IMR-90 (cell line): ENCODE measurements at regions not wholly inside any gene's neighbourhood (a gene's known extent, or its start where the extent isn't known, plus 50 kb on each side); places are given as distances from the start of the nearest gene placed in this dataset.

Experiments used
- ATAC-seq: fragments of 200-7000 bp; cut with Tn5 transposase; 2 replicates; pipeline ENCODE4 v1.9.1; 2020; ENCODE audit warnings: low read depth, mild to moderate bottlenecking, moderate library complexity
- BruUV-seq: library from RNA; stranded (reverse); fragments of 400-500 nt; replicated peaks from 2 replicates; lab custom pipeline; 2021; lab: Mats Ljungman, UMichigan
- CTCF ChIA-PET: fragments of 300-600 bp; formaldehyde crosslinking; extraction: SDS; loops from one replicate; lab custom pipeline; 2021; ENCODE audit warnings: antibody characterized with exemption; lab: Yijun Ruan, JAX
- POLR2A ChIA-PET: fragments of 300-600 bp; sonication (Branson Sonifier 250); formaldehyde crosslinking; loops from one replicate; lab custom pipeline; 2022; ENCODE audit warnings: antibody characterized with exemption; ENCODE audit not compliant: unreplicated experiment; lab: Charles Lee
- DNase-seq: peaks from one replicate; pipeline ENCODE4 v3.0.0; 2013
- H2AFZ ChIP-seq: replicated peaks from 2 replicates; pipeline ENCODE3; 2013; ENCODE audit warnings: low read length, mild to moderate bottlenecking; ENCODE audit not compliant: poor library complexity
- H2AK5ac ChIP-seq: 2 replicates; pipeline ENCODE4 v1.6.1; 2013; ENCODE audit warnings: low read depth, low read length, inconsistent platforms
- H2AK9ac ChIP-seq: replicated peaks from 2 replicates; pipeline ENCODE3; 2013; ENCODE audit warnings: mild to moderate bottlenecking, low read depth, low read length, moderate library complexity; ENCODE audit not compliant: poor library complexity
- H2BK120ac ChIP-seq: 2 replicates; pipeline ENCODE4 v1.6.1; 2013; ENCODE audit warnings: low read depth, low read length, inconsistent platforms
- H2BK15ac ChIP-seq: 3 replicates; pipeline ENCODE4 v1.6.1; 2013; ENCODE audit warnings: low read depth, low read length, inconsistent platforms
- H2BK20ac ChIP-seq: 2 replicates; pipeline ENCODE4 v1.6.1; 2013; ENCODE audit warnings: low read depth, mild to moderate bottlenecking, inconsistent platforms, low read length, moderate library complexity
- H2BK5ac ChIP-seq: 2 replicates; pipeline ENCODE4 v1.6.1; 2013; ENCODE audit warnings: mild to moderate bottlenecking, low read depth, low read length, inconsistent platforms; ENCODE audit not compliant: poor library complexity, severe bottlenecking
- H3K14ac ChIP-seq: replicated peaks from 2 replicates; pipeline ENCODE4 v1.6.1; 2013; ENCODE audit warnings: low read depth, low read length, inconsistent platforms
- H3K18ac ChIP-seq: 2 replicates; pipeline ENCODE4 v1.6.1; 2013; ENCODE audit warnings: low read depth, low read length, control low read depth
- H3K23ac ChIP-seq: 2 replicates; pipeline ENCODE4 v1.6.1; 2013; ENCODE audit warnings: low read depth, low read length, inconsistent platforms
- H3K27ac ChIP-seq: 2 replicates; pipeline ENCODE4 v1.5.1; 2013; ENCODE audit warnings: mild to moderate bottlenecking, control low read depth, low read length; ENCODE audit not compliant: insufficient read depth
- H3K27me3 ChIP-seq: 2 replicates; pipeline ENCODE4 v1.6.1; 2013; ENCODE audit warnings: low read length; ENCODE audit not compliant: control insufficient read depth, insufficient read depth
- H3K36me3 ChIP-seq: 2 replicates; pipeline ENCODE4 v1.6.1; 2013; ENCODE audit warnings: low read length, mixed read lengths; ENCODE audit not compliant: control insufficient read depth, insufficient read depth
- H3K4ac ChIP-seq: 2 replicates; pipeline ENCODE4 v1.6.1; 2013; ENCODE audit warnings: low read depth, low read length, inconsistent platforms
- H3K4me1 ChIP-seq: 2 replicates; pipeline ENCODE4 v1.6.1; 2013; ENCODE audit warnings: low read length, mixed read lengths; ENCODE audit not compliant: control insufficient read depth, insufficient read depth
- H3K4me2 ChIP-seq: 2 replicates; pipeline ENCODE4 v1.6.1; 2013; ENCODE audit warnings: low read depth, mild to moderate bottlenecking, control low read depth, low read length, moderate library complexity
- H3K4me3 ChIP-seq: 2 replicates; pipeline ENCODE4 v1.5.1; 2013; ENCODE audit warnings: low read depth, mild to moderate bottlenecking, control low read depth, low read length, moderate library complexity; ENCODE audit not compliant: insufficient read depth
- H3K56ac ChIP-seq: 2 replicates; pipeline ENCODE4 v1.6.1; 2013; ENCODE audit warnings: low read length, inconsistent platforms; ENCODE audit not compliant: insufficient read depth; ENCODE audit errors: extremely low read depth
- H3K79me1 ChIP-seq, 2 experiments: 2 replicates each; pipeline ENCODE4 v1.6.1; 2013; ENCODE audit warnings: low read length in 2 of 2, inconsistent platforms in 1 of 2, low read depth in 1 of 2
- H3K9ac ChIP-seq: 2 replicates; pipeline ENCODE4 v1.6.1; 2013; ENCODE audit warnings: low read depth, low read length, control low read depth
- H3K9me1 ChIP-seq: 2 replicates; pipeline ENCODE4 v1.6.1; 2013; ENCODE audit warnings: low read length, inconsistent platforms; ENCODE audit not compliant: insufficient read depth
- H3K9me3 ChIP-seq: 2 replicates; pipeline ENCODE4 v1.6.1; 2013; ENCODE audit warnings: low read length; ENCODE audit not compliant: control insufficient read depth, insufficient read depth
- H4K20me1 ChIP-seq: 2 replicates; pipeline ENCODE4 v1.6.1; 2013; ENCODE audit warnings: low read length, inconsistent platforms; ENCODE audit not compliant: insufficient read depth
- H4K5ac ChIP-seq: 2 replicates; pipeline ENCODE4 v1.6.1; 2013; ENCODE audit warnings: mild to moderate bottlenecking, low read depth, low read length, control low read depth
- H4K8ac ChIP-seq, 2 experiments: 2 replicates each; pipeline ENCODE4 v1.6.1; 2013; ENCODE audit warnings: low read depth in 2 of 2, low read length in 2 of 2, control low read depth in 1 of 2, inconsistent platforms in 1 of 2
- H4K91ac ChIP-seq: 2 replicates; pipeline ENCODE4 v1.6.1; 2013; ENCODE audit warnings: low read depth, low read length, inconsistent platforms; ENCODE audit not compliant: insufficient read depth
- BHLHE40 ChIP-seq: fragments of 150-350 bp; IDR thresholded peaks from 2 replicates; pipeline ENCODE4 v1.6.1; 2016; ENCODE audit warnings: mild to moderate bottlenecking, low read depth, low read length
- CEBPB ChIP-seq: IDR thresholded peaks from 2 replicates; pipeline ENCODE4 v1.6.1; 2012; ENCODE audit warnings: low read depth, low read length, improper control_type of control experiment
- CHD1 ChIP-seq: IDR thresholded peaks from 2 replicates; pipeline ENCODE4 v1.6.1; 2012; ENCODE audit warnings: low read depth, low read length, improper control_type of control experiment
- CTCF ChIP-seq: conservative IDR thresholded peaks from 2 replicates; pipeline ENCODE4 v1.5.1; 2012; ENCODE audit warnings: mild to moderate bottlenecking, low read depth, low read length, improper control_type of control experiment
- FOS ChIP-seq: fragments of 150-350 bp; IDR thresholded peaks from 2 replicates; pipeline ENCODE4 v1.6.1; 2016; ENCODE audit warnings: low read depth, low read length
- MAFK ChIP-seq: IDR thresholded peaks from 2 replicates; pipeline ENCODE4 v1.6.1; 2012; ENCODE audit warnings: low read depth, low read length, improper control_type of control experiment
- MAZ ChIP-seq: IDR thresholded peaks from 2 replicates; pipeline ENCODE4 v1.6.1; 2012; ENCODE audit warnings: low read depth, mild to moderate bottlenecking, low read length, improper control_type of control experiment, moderate library complexity, borderline replicate concordance
- MXI1 ChIP-seq: IDR thresholded peaks from 2 replicates; pipeline ENCODE4 v1.6.1; 2012; ENCODE audit warnings: low read depth, mild to moderate bottlenecking, low read length, moderate library complexity, borderline replicate concordance
- NFE2L2 ChIP-seq: fragments of 150-350 bp; IDR thresholded peaks from 2 replicates; pipeline ENCODE4 v1.6.1; 2016; ENCODE audit warnings: low read depth, mild to moderate bottlenecking, low read length
- POLR2A ChIP-seq: IDR thresholded peaks from 2 replicates; pipeline ENCODE4 v1.6.1; 2012; ENCODE audit warnings: mild to moderate bottlenecking, low read depth, low read length
- RAD21 ChIP-seq: IDR thresholded peaks from 2 replicates; pipeline ENCODE4 v1.6.1; 2012; ENCODE audit warnings: low read length, improper control_type of control experiment
- RCOR1 ChIP-seq: IDR thresholded peaks from 2 replicates; pipeline ENCODE4 v1.6.1; 2012; ENCODE audit warnings: mild to moderate bottlenecking, low read length, improper control_type of control experiment; ENCODE audit not compliant: insufficient replicate concordance
- RFX5 ChIP-seq: IDR thresholded peaks from 2 replicates; pipeline ENCODE4 v1.8.0; 2012; ENCODE audit warnings: low read depth, mild to moderate bottlenecking, low read length, moderate library complexity
- SMC3 ChIP-seq: fragments of 150-350 bp; IDR thresholded peaks from 2 replicates; pipeline ENCODE4 v1.6.1; 2016; ENCODE audit warnings: low read depth, mild to moderate bottlenecking, antibody characterized with exemption, low read length, moderate library complexity
- USF2 ChIP-seq: fragments of 150-350 bp; IDR thresholded peaks from 2 replicates; pipeline ENCODE4 v1.6.1; 2017; ENCODE audit warnings: mild to moderate bottlenecking, antibody characterized with exemption, low read length, low read depth
- WGBS, 2 experiments: methylation state at CpG; one replicate each; pipeline versions ENCODE4 v1.1.5 to v1.1.7; 2013; ENCODE audit warnings: missing lambda C conversion rate in 2 of 2; ENCODE audit not compliant: insufficient read length in 1 of 2; ENCODE audit errors: extremely low coverage in 2 of 2; 5-methylcytosine and 5-hydroxymethylcytosine counted together
- dilution Hi-C: fragments of 300-500 bp; cut with HindIII; formaldehyde crosslinking; loops from one replicate; pipeline ENCODE4 v1.14.3; 2018; ENCODE audit warnings: low sequenced_read_pairs; ENCODE audit not compliant: unreplicated experiment
- in situ Hi-C: fragments of 300-500 bp; cut with MboI; formaldehyde crosslinking; loops from 3 replicates; pipeline ENCODE4 v1.14.3; 2019; ENCODE audit warnings: low sequenced_read_pairs, inconsistent platforms, mixed read lengths
- intact Hi-C: fragments of 100-400 bp; cut with micrococcal nuclease; formaldehyde crosslinking; loops from 2 replicates; pipeline ENCODE4 v1.10.0; 2022
- TF ChIP-seq, protein P1 (sequence below): fragments of 150-350 bp; IDR thresholded peaks from 2 replicates; pipeline ENCODE4 v1.6.1; 2016; ENCODE audit warnings: low read depth, mild to moderate bottlenecking, low read length, moderate library complexity, borderline replicate concordance

- BruUV-seq = no TSS peak
- CTCF ChIA-PET = no interaction called here
- H2BK120ac ChIP-seq = no peak overlapping the region
- H3K4ac ChIP-seq = no peak overlapping the region
- no peak overlapping the region for H3K9ac ChIP-seq
- POLR2A ChIA-PET = no interaction called here
- H4K20me1 ChIP-seq = no peaks in the 10 kb centered on the region
- H4K8ac ChIP-seq = no peak overlapping the region
- in situ Hi-C loops (no loop called here), intact Hi-C loops (no loop called here), dilution Hi-C loops (no loop called here)
- DNase-seq (peak; percentile 17), ATAC-seq (no peak)
- H3K9me3 ChIP-seq = no peaks in the 10 kb centered on the region; the same call in 1 of the 2 replicates
- no peak overlapping the region for H2BK20ac ChIP-seq
- no peak overlapping the region for H3K4me3 ChIP-seq
- H3K27ac ChIP-seq = no peak overlapping the region
- no peaks in the 10 kb centered on the region for H3K36me3 ChIP-seq
- no peak overlapping the region for H2AK5ac ChIP-seq
- H3K18ac ChIP-seq = no peak overlapping the region
- no peak overlapping the region for H2BK5ac ChIP-seq
- no peak overlapping the region for H4K5ac ChIP-seq
- no peak overlapping the region for H3K14ac ChIP-seq
- no peak overlapping the region for H2BK15ac ChIP-seq
- no peak overlapping the region for H3K4me2 ChIP-seq
- H3K23ac ChIP-seq = no peak overlapping the region
- H3K56ac ChIP-seq = no peak overlapping the region
- no CpG with 5 or more reads among the region's 1 CpG for WGBS, 2 experiments
- H3K79me1 ChIP-seq = no peaks in the 10 kb centered on the region
- H2AFZ ChIP-seq = no peak overlapping the region
- H2AK9ac ChIP-seq = no peak overlapping the region
- no peaks in the 10 kb centered on the region for H3K4me1 ChIP-seq
- no peak overlapping the region for H4K91ac ChIP-seq
- TF ChIP-seq MAFK (no peak), MXI1 (no peak), RAD21 (no peak), BHLHE40 (no peak), FOS (no peak), CTCF (no peak), RFX5 (no peak), USF2 (no peak), CHD1 (no peak), POLR2A (no peak), MAZ (no peak), SMC3 (no peak), NFE2L2 (no peak), RCOR1 (no peak), CEBPB (no peak)
- TF ChIP-seq, protein P1, sequence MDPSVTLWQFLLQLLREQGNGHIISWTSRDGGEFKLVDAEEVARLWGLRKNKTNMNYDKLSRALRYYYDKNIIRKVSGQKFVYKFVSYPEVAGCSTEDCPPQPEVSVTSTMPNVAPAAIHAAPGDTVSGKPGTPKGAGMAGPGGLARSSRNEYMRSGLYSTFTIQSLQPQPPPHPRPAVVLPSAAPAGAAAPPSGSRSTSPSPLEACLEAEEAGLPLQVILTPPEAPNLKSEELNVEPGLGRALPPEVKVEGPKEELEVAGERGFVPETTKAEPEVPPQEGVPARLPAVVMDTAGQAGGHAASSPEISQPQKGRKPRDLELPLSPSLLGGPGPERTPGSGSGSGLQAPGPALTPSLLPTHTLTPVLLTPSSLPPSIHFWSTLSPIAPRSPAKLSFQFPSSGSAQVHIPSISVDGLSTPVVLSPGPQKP = no peak
- H3K9me1 ChIP-seq = no peaks in the 10 kb centered on the region
- H3K27me3 ChIP-seq = no peaks in the 10 kb centered on the region
Observed at GRCh38 chr18:26792661-26793060, 72.8 kb downstream of the AQP4 start.
